Uterus (tissue), 2 donors: ENCODE measurements at regions not wholly inside any gene's neighbourhood (a gene's known extent, or its start where the extent isn't known, plus 50 kb on each side); places are given as distances from the start of the nearest gene placed in this dataset.

ENCODE experiments used
- POLR2A ChIP-seq, 2 donors: fragments of 450-650 bp; IDR thresholded peaks; one replicate each; pipeline ENCODE4 v1.6.1; 2016; ENCODE audit warnings: antibody characterized with exemption in 2 of 2, mild to moderate bottlenecking in 1 of 2, moderate library complexity in 1 of 2
- TF ChIP-seq, protein P1 (sequence below), 4 experiments: fragments of 200-600 bp in 2 of 4; fragments of 450-650 bp in 2 of 4; sonication (generic) in 2 of 4; IDR thresholded peaks; one replicate each; pipeline ENCODE4 v1.5.1; 2016 to 2019; ENCODE audit warnings: antibody characterized with exemption in 4 of 4, mild to moderate bottlenecking in 2 of 4, moderate library complexity in 1 of 4

DNA sequence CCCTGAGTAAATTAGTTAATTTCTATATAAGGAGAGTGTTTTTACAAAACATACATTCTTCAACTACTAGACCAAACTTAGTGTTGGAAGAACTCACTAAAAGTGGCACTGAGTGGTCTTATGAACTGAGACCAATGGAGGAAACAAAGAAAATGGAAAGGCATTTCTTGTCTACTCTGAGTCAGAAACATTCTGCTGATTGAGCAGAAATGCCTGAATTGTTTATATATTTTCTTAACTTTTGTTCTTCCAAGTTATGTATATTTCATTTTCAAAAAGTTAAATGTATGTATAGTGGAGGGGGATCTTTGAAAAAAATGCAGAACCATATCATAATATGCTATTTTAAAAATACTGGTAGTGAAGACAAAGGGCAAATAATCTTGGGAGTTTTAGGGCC is 320.7 kb downstream of the HGF start:
- TF ChIP-seq, protein P1, sequence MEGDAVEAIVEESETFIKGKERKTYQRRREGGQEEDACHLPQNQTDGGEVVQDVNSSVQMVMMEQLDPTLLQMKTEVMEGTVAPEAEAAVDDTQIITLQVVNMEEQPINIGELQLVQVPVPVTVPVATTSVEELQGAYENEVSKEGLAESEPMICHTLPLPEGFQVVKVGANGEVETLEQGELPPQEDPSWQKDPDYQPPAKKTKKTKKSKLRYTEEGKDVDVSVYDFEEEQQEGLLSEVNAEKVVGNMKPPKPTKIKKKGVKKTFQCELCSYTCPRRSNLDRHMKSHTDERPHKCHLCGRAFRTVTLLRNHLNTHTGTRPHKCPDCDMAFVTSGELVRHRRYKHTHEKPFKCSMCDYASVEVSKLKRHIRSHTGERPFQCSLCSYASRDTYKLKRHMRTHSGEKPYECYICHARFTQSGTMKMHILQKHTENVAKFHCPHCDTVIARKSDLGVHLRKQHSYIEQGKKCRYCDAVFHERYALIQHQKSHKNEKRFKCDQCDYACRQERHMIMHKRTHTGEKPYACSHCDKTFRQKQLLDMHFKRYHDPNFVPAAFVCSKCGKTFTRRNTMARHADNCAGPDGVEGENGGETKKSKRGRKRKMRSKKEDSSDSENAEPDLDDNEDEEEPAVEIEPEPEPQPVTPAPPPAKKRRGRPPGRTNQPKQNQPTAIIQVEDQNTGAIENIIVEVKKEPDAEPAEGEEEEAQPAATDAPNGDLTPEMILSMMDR (IDR thresholded peaks at IDR 0.05) = no peak
- no peak for TF ChIP-seq POLR2A (IDR thresholded peaks at IDR 0.05)
